HEK293 (cell line): ENCODE measurements at regions not wholly inside any gene's neighbourhood (a gene's known extent, or its start where the extent isn't known, plus 50 kb on each side); places are given as distances from the start of the nearest gene placed in this dataset.

Experiments used
- GFI1B ChIP-seq: fragments of 450-650 bp; formaldehyde crosslinking; IDR thresholded peaks from 2 replicates; pipeline ENCODE4 v1.5.1; 2016; ENCODE audit warnings: missing biosample characterization, missing genetic modification characterization
- MEIS1 ChIP-seq: sonication (generic); formaldehyde crosslinking; IDR thresholded peaks from 2 replicates; pipeline ENCODE4 v1.8.1; 2022; ENCODE audit warnings: missing genetic modification reagents, mild to moderate bottlenecking, borderline replicate concordance
- SCRT2 ChIP-seq: fragments of 450-650 bp; formaldehyde crosslinking; IDR thresholded peaks from 2 replicates; pipeline ENCODE4 v1.5.1; 2016; ENCODE audit warnings: missing biosample characterization, missing genetic modification characterization
- ZNF140 ChIP-seq: fragments of 450-650 bp; formaldehyde crosslinking; IDR thresholded peaks from 2 replicates; pipeline ENCODE4 v1.5.1; 2016; ENCODE audit warnings: missing biosample characterization, missing genetic modification characterization
- ZNF146 ChIP-seq: fragments of 450-650 bp; formaldehyde crosslinking; IDR thresholded peaks from 2 replicates; pipeline ENCODE4 v1.5.1; 2016; ENCODE audit warnings: missing biosample characterization, missing genetic modification characterization
- ZNF311 ChIP-seq: fragments of 450-650 bp; formaldehyde crosslinking; IDR thresholded peaks from 2 replicates; pipeline ENCODE4 v1.5.1; 2017; ENCODE audit warnings: missing biosample characterization, missing genetic modification characterization, borderline replicate concordance
- ZNF548 ChIP-seq: fragments of 450-650 bp; formaldehyde crosslinking; IDR thresholded peaks from 2 replicates; pipeline ENCODE4 v1.5.1; 2016; ENCODE audit warnings: missing biosample characterization, missing genetic modification characterization
- ZNF558 ChIP-seq: fragments of 450-650 bp; formaldehyde crosslinking; IDR thresholded peaks from 2 replicates; pipeline ENCODE4 v1.5.1; 2016; ENCODE audit warnings: missing biosample characterization, missing genetic modification characterization
- ZNF670 ChIP-seq: fragments of 450-650 bp; formaldehyde crosslinking; IDR thresholded peaks from 2 replicates; pipeline ENCODE4 v1.5.1; 2016; ENCODE audit warnings: missing biosample characterization, missing genetic modification characterization, low read depth
- ZNF776 ChIP-seq: fragments of 450-650 bp; formaldehyde crosslinking; IDR thresholded peaks from 2 replicates; pipeline ENCODE4 v1.5.0; 2017; ENCODE audit warnings: missing biosample characterization, missing genetic modification characterization, borderline replicate concordance
- ZNF777 ChIP-seq: fragments of 450-650 bp; formaldehyde crosslinking; IDR thresholded peaks from 2 replicates; pipeline ENCODE4 v1.5.1; 2017; ENCODE audit warnings: missing biosample characterization, missing genetic modification characterization, borderline replicate concordance
- ZXDB ChIP-seq: fragments of 450-650 bp; formaldehyde crosslinking; IDR thresholded peaks from 2 replicates; pipeline ENCODE4 v1.5.1; 2016; ENCODE audit warnings: missing biosample characterization, missing genetic modification characterization
- TF ChIP-seq, protein P1 (sequence below): fragments of 450-650 bp; formaldehyde crosslinking; IDR thresholded peaks from 2 replicates; pipeline ENCODE4 v1.5.1; 2016; ENCODE audit warnings: missing biosample characterization, missing genetic modification characterization
- TF ChIP-seq, protein P2 (sequence below): fragments of 450-650 bp; formaldehyde crosslinking; conservative IDR thresholded peaks from 2 replicates; pipeline ENCODE4 v1.5.1; 2016; ENCODE audit warnings: low read depth, missing biosample characterization, missing genetic modification characterization

DNA sequence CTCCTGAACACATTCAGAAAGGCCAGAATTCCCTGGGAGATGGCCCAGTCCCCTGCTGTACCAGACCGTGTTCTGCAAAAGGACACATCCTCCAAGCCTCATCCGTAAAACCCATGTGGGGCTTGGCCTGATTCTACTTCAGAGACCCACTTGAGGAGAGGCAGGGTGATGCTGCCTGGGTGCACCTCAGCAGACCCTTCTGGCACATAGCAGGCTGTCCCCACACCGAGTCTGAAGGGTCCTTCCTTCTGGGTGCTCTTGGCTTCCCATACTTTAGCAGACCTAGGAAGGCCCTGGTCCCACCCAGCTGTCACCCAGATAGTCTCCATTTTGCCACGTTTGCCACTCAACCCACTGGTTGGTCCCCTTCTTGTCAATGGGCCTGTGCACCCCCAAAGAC, 270.1 kb upstream of the AGTR2 start:
- TF ChIP-seq ZNF777 (tag by site-specific recombination) (no peak), ZNF776 (tag by site-specific recombination) (no peak), GFI1B (tag by site-specific recombination) (no peak), MEIS1 (CRISPR knock-in tag) (no peak), ZNF548 (no peak), ZNF558 (tag by site-specific recombination) (no peak), ZNF146 (no peak), ZNF140 (tag by site-specific recombination) (no peak), ZNF670 (tag by site-specific recombination) (no peak), SCRT2 (no peak), ZNF311 (no peak), ZXDB (tag by site-specific recombination) (no peak)
- TF ChIP-seq, protein P1, sequence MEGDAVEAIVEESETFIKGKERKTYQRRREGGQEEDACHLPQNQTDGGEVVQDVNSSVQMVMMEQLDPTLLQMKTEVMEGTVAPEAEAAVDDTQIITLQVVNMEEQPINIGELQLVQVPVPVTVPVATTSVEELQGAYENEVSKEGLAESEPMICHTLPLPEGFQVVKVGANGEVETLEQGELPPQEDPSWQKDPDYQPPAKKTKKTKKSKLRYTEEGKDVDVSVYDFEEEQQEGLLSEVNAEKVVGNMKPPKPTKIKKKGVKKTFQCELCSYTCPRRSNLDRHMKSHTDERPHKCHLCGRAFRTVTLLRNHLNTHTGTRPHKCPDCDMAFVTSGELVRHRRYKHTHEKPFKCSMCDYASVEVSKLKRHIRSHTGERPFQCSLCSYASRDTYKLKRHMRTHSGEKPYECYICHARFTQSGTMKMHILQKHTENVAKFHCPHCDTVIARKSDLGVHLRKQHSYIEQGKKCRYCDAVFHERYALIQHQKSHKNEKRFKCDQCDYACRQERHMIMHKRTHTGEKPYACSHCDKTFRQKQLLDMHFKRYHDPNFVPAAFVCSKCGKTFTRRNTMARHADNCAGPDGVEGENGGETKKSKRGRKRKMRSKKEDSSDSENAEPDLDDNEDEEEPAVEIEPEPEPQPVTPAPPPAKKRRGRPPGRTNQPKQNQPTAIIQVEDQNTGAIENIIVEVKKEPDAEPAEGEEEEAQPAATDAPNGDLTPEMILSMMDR = no peak
- TF ChIP-seq, protein P2, sequence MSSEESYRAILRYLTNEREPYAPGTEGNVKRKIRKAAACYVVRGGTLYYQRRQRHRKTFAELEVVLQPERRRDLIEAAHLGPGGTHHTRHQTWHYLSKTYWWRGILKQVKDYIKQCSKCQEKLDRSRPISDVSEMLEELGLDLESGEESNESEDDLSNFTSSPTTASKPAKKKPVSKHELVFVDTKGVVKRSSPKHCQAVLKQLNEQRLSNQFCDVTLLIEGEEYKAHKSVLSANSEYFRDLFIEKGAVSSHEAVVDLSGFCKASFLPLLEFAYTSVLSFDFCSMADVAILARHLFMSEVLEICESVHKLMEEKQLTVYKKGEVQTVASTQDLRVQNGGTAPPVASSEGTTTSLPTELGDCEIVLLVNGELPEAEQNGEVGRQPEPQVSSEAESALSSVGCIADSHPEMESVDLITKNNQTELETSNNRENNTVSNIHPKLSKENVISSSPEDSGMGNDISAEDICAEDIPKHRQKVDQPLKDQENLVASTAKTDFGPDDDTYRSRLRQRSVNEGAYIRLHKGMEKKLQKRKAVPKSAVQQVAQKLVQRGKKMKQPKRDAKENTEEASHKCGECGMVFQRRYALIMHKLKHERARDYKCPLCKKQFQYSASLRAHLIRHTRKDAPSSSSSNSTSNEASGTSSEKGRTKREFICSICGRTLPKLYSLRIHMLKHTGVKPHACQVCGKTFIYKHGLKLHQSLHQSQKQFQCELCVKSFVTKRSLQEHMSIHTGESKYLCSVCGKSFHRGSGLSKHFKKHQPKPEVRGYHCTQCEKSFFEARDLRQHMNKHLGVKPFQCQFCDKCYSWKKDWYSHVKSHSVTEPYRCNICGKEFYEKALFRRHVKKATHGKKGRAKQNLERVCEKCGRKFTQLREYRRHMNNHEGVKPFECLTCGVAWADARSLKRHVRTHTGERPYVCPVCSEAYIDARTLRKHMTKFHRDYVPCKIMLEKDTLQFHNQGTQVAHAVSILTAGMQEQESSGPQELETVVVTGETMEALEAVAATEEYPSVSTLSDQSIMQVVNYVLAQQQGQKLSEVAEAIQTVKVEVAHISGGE (tag by site-specific recombination) = no peak
